Mucosa of descending colon (tissue), 3 donors: ENCODE measurements at regions not wholly inside any gene's neighbourhood (a gene's known extent, or its start where the extent isn't known, plus 50 kb on each side); places are given as distances from the start of the nearest gene placed in this dataset.

Source experiments
- ATAC-seq: fragments of 200-7000 bp; cut with Tn5 transposase; one replicate; pipeline ENCODE4 v1.9.1; 2020; ENCODE audit warnings: mild to moderate bottlenecking, moderate library complexity
- DNase-seq, 3 donors: peaks; one replicate each; pipeline ENCODE4 v3.0.0-alpha.2; 2020
- H3K36me3 ChIP-seq: fragments of 200-600 bp; one replicate; pipeline ENCODE4 v1.8.0; 2021; ENCODE audit warnings: low read depth, mild to moderate bottlenecking
- H3K4me1 ChIP-seq: fragments of 200-600 bp; one replicate; pipeline ENCODE4 v1.8.0; 2021; ENCODE audit warnings: low read depth, mild to moderate bottlenecking
- H3K4me3 ChIP-seq: fragments of 200-600 bp; one replicate; pipeline ENCODE4 v1.8.0; 2021; ENCODE audit warnings: mild to moderate bottlenecking
- H3K9me3 ChIP-seq: fragments of 200-600 bp; one replicate; pipeline ENCODE4 v1.8.0; 2021; ENCODE audit warnings: mild to moderate bottlenecking
- intact Hi-C, 2 donors: fragments of 100-400 bp; cut with DNase I in 1 of 2; cut with micrococcal nuclease in 1 of 2; formaldehyde crosslinking; loops; one replicate each; pipeline versions ENCODE4 v1.11.0 to v1.11.1; 2022; cut with DNase I, micrococcal nuclease
- TF ChIP-seq, protein P1 (sequence below): fragments of 200-600 bp; IDR thresholded peaks from one replicate; pipeline ENCODE4 v1.8.0; 2022; ENCODE audit warnings: antibody characterized with exemption, mild to moderate bottlenecking
- donor health status: DM: no; HTN: no; CAD: no; lungs with moderate emphysema.
- donor health status: DM: no; HTN: no; CAD: no.
- donor health status: DM: no; HTN: yes; CAD: no.

DNA sequence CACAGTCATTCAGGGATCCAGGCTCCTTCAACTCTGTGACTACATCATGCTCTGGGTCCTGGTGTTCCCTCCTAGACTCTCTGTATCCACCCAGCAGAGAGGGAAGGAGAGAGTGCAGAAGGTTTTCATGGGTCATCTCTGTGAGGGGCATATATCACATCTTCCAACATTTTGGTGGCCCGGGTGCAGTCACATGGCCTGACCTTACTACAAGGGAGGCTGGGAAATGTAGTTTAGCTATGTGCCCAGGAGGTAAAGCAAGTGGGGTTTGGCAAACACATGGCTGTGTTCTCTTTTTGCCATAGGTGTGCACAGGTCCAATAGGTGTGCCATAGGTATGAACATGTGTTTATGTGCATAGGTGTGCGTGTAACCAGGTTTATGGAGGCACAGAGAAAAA lies 222.2 kb upstream of the EEF2KMT start:
- TF ChIP-seq, protein P1, sequence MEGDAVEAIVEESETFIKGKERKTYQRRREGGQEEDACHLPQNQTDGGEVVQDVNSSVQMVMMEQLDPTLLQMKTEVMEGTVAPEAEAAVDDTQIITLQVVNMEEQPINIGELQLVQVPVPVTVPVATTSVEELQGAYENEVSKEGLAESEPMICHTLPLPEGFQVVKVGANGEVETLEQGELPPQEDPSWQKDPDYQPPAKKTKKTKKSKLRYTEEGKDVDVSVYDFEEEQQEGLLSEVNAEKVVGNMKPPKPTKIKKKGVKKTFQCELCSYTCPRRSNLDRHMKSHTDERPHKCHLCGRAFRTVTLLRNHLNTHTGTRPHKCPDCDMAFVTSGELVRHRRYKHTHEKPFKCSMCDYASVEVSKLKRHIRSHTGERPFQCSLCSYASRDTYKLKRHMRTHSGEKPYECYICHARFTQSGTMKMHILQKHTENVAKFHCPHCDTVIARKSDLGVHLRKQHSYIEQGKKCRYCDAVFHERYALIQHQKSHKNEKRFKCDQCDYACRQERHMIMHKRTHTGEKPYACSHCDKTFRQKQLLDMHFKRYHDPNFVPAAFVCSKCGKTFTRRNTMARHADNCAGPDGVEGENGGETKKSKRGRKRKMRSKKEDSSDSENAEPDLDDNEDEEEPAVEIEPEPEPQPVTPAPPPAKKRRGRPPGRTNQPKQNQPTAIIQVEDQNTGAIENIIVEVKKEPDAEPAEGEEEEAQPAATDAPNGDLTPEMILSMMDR: no peak
- intact Hi-C loops: no loop called here
- no peaks in the 10 kb centered on the region for H3K4me1 ChIP-seq
- H3K9me3 ChIP-seq: no peaks in the 10 kb centered on the region
- no peak overlapping the region for H3K4me3 ChIP-seq
- H3K36me3 ChIP-seq: no peaks in the 10 kb centered on the region
- ATAC-seq (no peak), DNase-seq (no peak)

DNA sequence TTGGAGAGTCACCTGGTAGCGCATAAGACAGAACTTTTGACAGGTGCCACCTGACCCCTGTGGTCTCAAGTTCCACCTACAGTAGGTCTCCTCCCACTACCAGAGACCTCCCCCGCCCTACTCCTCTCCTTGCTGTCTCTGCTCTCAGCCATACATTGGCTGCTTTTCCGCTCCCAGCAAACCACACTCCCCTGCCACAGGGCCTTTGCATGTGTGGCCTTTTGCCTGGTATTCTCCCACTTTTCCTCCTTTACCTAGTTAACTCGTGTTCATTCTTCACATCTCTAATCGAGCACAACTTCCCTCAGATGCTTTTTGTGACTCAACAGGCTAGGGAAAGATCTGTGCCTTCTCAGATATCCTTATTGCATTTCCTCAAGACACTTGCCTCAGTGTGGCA lies 218.3 kb upstream of the EEF2KMT start:
- Histone ChIP-seq H3K36me3 (no peaks in the 10 kb centered on the region), H3K4me3 (no peak overlapping the region), H3K9me3 (no peaks in the 10 kb centered on the region), H3K4me1 (no peaks in the 10 kb centered on the region)
- intact Hi-C loops: no loop called here
- no peak for DNase-seq
- ATAC-seq: no peak
- TF ChIP-seq, protein P1: no peak

DNA sequence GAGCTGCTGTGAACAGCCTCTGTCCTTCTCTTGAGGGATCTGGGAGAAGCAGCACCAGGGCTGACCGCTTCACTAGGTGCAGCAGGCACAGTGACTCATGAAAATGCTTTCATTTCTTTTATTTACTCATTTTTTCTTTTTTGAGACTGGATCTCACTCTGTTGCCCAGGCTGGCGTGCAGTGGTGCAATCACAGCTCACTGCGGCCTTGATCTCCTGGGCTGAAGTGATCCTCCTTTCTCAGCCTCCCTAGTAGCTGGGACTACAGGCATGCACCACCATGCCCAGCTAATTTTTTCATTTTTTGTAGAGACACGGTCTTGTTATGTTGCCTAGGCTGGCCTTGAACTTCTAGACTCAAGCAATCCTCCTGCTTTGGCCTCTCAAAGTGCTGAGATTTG lies 216.8 kb upstream of the EEF2KMT start:
- H3K4me3 ChIP-seq: no peak overlapping the region
- H3K36me3 ChIP-seq: no peaks in the 10 kb centered on the region
- ATAC-seq: no peak
- H3K9me3 ChIP-seq: no peaks in the 10 kb centered on the region
- TF ChIP-seq, protein P1: no peak
- intact Hi-C loops: no loop called here
- H3K4me1 ChIP-seq: peaks cover 4% of the 10 kb centered on the region
- no peak for DNase-seq

DNA sequence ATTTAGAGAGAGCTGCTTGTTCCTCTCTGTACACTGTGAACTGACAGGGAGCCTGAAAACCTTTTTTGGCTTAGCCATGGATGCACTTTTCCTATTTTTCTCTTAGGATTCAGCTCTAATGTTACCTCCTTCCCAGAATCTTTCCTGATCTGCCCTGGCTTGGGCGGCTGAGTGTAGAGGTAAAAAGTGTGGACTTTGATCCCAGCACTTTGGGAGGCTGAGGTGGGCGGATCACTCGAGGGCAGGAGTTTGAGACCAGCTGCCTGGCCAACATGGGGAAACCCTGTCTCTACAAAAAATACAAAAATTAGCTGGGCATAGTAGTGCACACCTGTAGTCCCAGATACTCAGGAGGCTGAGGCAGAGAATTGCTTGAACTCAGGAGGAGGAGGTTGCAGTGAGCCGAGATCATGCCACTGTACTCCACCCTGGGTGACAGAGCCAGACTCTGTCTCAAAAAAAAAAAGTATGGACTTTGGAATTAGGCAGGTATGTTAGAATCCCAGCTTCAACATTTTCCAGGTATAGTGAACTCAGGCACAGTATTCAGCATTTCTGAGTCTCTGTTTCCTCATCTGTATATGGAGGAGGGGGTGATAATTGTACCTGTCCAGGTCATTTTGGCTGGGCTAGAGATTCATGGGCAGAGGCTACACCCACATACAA lies 212.5 kb upstream of the EEF2KMT start:
- H3K4me1 ChIP-seq: peaks cover 4% of the 10 kb centered on the region
- H3K4me3 ChIP-seq: no peak overlapping the region
- ATAC-seq: peak; percentile 91
- H3K36me3 ChIP-seq: no peaks in the 10 kb centered on the region
- peak in 2 of 3 donors; percentile 59 to 61 for DNase-seq
- intact Hi-C loops: no loop called here
- TF ChIP-seq, protein P1: no peak
- H3K9me3 ChIP-seq: no peaks in the 10 kb centered on the region

DNA sequence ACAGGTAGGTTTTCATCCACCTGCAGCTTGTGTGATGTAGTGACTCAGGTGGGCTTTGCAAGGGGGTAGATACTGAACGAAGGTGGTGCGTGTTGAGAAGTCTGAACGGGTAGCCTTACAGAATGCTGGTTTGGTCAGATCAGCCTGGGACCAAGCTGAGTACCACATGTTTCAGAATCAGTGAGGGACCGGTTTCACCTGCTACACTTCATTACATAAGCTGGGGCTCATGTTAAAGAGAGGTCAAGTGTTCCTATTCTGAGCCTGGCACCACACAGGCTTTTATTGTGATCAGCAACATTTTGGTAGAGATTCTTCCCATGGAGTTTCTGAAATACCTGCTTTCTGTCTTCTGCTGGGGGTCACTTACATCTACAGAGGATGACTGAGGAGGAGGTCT lies 207.4 kb upstream of the EEF2KMT start:
- intact Hi-C loops: no loop called here
- no peak for ATAC-seq
- TF ChIP-seq, protein P1: no peak
- Histone ChIP-seq H3K9me3 (no peaks in the 10 kb centered on the region), H3K36me3 (no peaks in the 10 kb centered on the region), H3K4me3 (no peak overlapping the region), H3K4me1 (peaks cover 4% of the 10 kb centered on the region)
- no peak for DNase-seq
